KOPT-K1 (cell line): ENCODE measurements at regions not wholly inside any gene's neighbourhood (a gene's known extent, or its start where the extent isn't known, plus 50 kb on each side); places are given as distances from the start of the nearest gene placed in this dataset.

Experiments
- H3K27ac ChIP-seq: fragments of 200-600 bp; sonication (generic); 2 replicates; pipeline ENCODE4 v1.5.1; 2016; ENCODE audit warnings: antibody characterized with exemption, mild to moderate bottlenecking, low read depth, low read length; ENCODE audit not compliant: poor library complexity, severe bottlenecking
- H3K36me3 ChIP-seq: fragments of 200-600 bp; sonication (generic); 2 replicates; pipeline ENCODE4 v1.5.1; 2017; ENCODE audit warnings: antibody characterized with exemption, mild to moderate bottlenecking, low read length, moderate library complexity; ENCODE audit not compliant: insufficient read depth
- H3K9me3 ChIP-seq: fragments of 200-600 bp; sonication (generic); 2 replicates; pipeline ENCODE4 v1.5.1; 2017; ENCODE audit warnings: antibody characterized with exemption, low read length, mild to moderate bottlenecking; ENCODE audit not compliant: insufficient read depth, poor library complexity, severe bottlenecking

DNA sequence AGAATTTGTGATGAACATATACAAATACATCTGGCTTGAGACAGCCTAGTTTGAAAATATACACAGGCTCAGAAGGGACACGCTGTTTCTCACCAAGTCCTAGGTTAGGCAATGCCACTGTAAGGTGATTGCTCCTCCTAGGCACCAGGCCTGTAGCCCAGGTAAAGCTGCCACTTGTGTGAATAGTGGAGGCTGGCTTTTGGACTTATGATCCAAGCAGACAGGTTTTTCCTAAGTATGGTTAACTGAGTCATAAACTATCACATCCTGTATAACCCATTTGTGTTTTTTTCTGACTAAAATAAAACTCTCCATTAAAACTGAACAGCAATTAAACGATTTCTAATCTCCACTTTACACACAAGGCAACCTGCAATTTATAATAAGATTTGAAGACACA lies 81.0 kb downstream of the SEMA4F start:
- Histone ChIP-seq H3K9me3 (peaks cover 15% of the 10 kb centered on the region), H3K36me3 (no peaks in the 10 kb centered on the region), H3K27ac (no peak overlapping the region)

DNA sequence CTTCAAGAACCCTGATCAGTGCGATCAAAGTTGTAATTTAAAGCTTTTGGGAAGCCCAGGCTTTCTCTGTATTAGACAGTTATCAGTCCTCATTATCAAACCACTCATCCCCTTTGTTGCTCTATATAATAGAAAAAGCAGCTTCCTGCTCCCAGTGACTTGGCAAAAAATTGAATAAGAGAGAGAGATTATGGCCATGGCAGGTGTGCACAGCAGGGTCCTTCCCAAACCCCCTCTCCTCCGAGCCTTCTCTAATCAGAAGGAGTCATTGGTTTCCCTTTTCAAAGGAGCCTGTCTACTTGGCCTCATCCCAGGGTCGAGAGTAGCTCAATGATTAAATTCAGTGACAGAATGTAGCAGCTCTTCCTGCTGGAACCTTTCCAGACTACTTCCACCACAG lies 81.5 kb downstream of the SEMA4F start:
- Histone ChIP-seq H3K36me3 (no peaks in the 10 kb centered on the region), H3K27ac (no peak overlapping the region), H3K9me3 (peaks cover 15% of the 10 kb centered on the region)

DNA sequence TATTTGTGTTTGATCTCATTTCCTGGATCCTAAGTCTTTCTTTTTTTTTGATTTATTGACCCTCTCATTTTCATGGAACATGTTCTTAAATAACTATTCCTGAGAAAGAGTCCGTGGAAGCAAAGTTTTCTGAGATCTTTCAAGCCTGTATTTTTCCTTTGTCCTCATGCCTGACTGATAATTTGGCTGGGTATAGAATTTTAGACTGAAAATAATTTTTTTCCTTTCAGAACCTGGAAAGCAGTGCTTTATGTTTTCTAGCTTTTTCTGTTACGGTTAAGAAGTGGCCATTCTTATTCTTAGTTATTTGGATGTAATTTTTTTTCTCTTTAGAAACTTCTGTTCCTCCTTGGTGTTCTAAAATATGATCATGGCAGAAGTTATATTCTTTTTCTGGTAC lies 82.5 kb downstream of the SEMA4F start:
- no peak overlapping the region for H3K27ac ChIP-seq
- H3K9me3 ChIP-seq: peaks cover 15% of the 10 kb centered on the region
- no peaks in the 10 kb centered on the region for H3K36me3 ChIP-seq

DNA sequence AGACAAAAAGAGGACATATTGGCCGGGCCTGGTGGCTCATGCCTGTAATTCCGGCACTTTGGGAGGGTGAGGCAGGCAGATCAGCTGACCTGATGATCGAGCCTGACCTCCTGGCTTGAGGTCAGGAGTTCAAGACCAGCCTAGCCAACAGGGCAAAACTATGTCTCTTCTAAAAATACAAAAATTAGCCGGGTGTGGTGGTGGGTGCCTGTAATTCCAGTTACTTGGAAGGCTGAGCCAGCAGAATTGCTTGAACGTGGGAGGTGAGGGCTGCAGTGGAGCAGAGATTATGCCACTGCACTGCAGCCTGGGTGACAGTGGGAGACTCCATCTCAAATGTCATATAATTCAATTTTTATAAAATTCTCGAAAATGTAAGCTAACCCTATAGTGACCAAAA lies 84.5 kb downstream of the SEMA4F start:
- Histone ChIP-seq H3K27ac (no peak overlapping the region), H3K9me3 (peaks cover 15% of the 10 kb centered on the region), H3K36me3 (no peaks in the 10 kb centered on the region)

DNA sequence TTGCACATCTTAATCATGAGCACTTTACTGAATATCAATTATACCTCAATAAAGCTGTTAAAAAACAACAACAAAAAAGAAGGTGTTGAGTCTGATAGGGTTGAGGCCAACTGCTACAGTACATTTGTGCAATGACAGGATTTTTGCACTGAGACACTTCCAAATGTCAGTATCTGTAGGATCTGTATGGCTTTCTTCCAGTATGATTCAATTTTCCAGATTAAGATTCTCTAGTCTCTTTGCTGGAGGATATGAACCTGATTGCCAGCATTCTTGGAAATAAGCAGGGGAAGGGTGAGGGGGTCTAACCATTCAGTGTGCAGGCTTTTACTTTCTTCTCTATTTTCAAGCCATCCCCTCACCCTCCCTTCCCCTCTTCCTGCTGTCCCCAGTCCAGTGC lies 85.1 kb downstream of the SEMA4F start:
- Histone ChIP-seq H3K27ac (no peak overlapping the region), H3K9me3 (peaks cover 15% of the 10 kb centered on the region), H3K36me3 (no peaks in the 10 kb centered on the region)

DNA sequence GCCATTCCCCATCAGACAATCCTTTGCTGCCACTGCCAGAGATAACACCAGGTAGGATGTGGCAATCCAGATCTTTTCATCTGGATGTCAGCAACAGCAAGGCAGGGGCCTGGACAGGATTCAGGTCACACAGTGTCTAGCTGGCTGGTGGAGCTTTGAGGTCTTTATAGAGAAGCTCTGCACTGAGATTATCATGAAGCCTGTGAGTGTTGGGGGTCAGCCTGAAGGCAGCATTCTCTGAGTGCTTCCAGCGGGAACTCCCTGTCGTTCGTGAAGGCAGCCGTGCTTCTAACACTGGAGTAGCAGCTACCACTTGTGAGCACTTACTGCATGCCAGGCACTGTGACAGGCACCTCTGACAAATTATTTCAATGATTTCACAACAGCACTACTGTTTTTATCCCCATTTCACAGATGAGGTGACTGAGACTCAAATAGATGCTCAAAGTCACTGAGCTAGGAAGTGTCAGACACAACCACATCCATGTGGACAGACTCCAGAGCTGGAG lies 85.7 kb downstream of the SEMA4F start:
- H3K27ac ChIP-seq: no peak overlapping the region
- H3K9me3 ChIP-seq: peaks cover 15% of the 10 kb centered on the region
- no peaks in the 10 kb centered on the region for H3K36me3 ChIP-seq

DNA sequence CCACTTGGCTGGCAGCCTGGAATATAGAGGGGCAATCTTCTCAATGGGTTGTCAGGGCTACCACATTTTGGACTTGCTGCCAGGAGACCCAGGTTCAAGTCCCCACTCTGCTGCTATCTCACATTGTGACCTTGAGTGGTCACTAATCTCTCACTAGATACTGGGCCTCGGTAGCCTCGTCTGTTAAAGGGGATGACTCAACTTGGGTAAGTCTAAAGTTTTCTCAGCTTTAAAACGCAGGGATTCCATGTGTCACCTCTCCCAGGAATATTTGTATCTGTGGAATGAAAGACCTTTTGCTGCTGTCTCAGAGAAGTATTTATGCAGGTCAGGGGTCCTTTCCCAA lies 86.3 kb downstream of the SEMA4F start:
- H3K36me3 ChIP-seq: no peaks in the 10 kb centered on the region
- H3K9me3 ChIP-seq: peaks cover 15% of the 10 kb centered on the region
- H3K27ac ChIP-seq: no peak overlapping the region

DNA sequence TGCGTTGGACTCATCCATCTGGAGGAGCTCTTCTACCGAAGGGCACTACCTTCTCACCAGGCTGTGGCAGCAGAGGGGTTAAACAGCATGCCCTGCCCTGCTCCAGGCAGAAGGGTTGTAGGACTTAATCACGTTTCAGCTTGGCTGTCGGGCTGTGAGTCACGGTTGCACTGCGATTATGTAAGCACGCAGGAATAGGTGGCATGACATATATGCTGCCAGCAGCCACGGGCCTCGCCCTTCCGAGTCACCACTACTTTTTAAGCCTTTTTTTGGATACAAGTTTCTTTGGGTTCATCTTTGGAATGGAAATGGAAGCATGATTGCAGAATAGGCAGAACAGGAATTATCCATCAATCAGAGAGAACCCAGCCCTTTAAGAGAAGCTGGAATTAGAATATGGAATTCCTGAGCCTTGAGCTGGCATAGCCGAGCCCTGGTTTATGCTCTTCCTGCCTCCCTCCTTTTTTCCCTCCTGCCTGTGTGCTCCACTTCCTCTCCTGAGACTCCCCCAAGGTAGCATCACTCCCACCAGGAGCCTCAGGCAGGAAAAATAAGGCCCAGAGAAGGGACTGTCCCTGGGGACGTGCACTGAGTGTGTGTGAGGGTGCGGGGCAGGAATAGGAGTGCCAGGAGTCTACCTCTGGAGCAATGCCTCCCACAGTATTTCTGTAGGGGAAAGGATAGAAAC lies 86.8 kb downstream of the SEMA4F start:
- Histone ChIP-seq H3K27ac (no peak overlapping the region), H3K9me3 (peaks cover 15% of the 10 kb centered on the region), H3K36me3 (no peaks in the 10 kb centered on the region)

DNA sequence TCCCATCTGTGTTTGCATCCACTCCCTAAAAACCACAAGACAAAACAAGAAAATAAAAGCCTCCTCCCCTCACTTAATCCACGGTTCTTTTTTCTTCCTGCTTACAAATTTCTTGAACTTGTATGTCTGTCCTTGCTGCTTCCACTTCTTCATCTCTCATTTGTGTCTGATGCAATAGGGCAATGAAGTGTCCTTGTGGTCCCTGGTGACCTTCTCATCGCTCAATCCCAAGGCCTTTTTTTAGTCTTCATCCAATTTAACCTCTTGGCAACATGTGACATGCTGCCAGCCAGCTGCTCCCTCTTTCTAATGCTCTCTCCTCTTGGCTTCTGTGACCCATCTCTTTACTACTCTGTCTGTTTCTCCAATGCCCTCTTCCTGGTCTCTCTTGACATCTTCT lies 87.6 kb downstream of the SEMA4F start:
- Histone ChIP-seq H3K36me3 (no peaks in the 10 kb centered on the region), H3K27ac (no peak overlapping the region), H3K9me3 (peaks cover 10% of the 10 kb centered on the region)

DNA sequence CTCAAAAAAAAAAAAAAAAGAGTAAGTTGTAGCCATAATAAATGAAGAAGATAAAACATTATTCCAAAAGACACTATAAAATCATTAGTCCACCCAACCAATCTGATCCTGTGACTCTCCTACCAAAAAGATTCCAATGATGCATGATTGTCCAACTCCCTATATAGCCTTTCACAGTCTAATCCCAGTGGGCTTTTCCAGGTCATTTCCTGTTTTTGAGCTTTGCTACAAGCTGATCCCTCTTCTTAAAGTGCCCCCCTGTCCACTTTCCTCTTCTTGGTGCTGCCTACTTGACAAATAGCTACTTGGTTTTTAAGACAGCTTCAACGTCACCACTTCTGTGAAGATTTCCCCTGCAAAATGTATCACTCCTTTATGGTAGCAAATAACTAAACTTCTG lies 88.4 kb downstream of the SEMA4F start:
- Histone ChIP-seq H3K27ac (no peak overlapping the region), H3K9me3 (peaks cover 1% of the 10 kb centered on the region), H3K36me3 (no peaks in the 10 kb centered on the region)

DNA sequence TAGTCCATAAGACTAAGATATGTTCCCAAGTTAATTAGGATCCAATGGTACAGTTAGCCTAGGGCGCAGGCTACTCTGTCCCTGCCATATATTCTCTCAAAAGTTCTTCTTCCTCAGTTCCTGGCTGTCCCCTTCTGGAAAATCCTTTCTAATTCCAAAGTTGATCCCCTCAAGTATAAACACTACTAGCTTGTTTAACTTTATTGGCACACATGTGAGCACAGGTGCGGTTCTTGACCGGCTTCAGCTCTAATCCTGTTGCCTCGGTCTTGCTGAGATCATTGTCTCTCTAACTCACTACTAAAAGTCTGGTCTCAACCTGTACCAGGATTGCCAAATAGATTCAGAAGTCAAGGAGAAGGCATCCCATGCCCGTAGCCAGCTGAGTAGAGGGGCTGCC lies 89.0 kb downstream of the SEMA4F start:
- H3K27ac ChIP-seq: no peak overlapping the region
- no peaks in the 10 kb centered on the region for H3K9me3 ChIP-seq

DNA sequence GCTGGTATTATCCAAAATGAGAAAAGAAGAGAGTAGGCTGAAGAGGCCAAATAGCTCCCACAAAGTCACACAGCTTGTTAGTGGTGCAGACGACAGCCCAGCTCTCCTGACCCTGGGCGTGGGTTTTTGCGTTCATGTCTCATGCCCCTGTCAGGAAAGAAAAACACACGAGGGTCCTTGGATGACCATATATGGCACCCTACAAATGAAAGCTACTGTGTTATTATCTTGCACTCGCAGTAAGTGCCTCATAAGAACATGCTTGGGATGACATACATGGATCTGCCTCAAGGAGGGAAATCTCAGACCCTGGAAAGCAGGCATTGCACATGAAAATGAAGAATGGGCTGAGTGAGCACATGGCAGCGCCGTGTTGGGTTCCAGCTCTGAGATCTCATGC lies 89.7 kb downstream of the SEMA4F start:
- no peak overlapping the region for H3K27ac ChIP-seq
- H3K9me3 ChIP-seq: no peaks in the 10 kb centered on the region
- H3K36me3 ChIP-seq: no peaks in the 10 kb centered on the region

More for the DNA sequence above, 89.0 kb downstream of the SEMA4F start:
- no peaks in the 10 kb centered on the region for H3K36me3 ChIP-seq

DNA sequence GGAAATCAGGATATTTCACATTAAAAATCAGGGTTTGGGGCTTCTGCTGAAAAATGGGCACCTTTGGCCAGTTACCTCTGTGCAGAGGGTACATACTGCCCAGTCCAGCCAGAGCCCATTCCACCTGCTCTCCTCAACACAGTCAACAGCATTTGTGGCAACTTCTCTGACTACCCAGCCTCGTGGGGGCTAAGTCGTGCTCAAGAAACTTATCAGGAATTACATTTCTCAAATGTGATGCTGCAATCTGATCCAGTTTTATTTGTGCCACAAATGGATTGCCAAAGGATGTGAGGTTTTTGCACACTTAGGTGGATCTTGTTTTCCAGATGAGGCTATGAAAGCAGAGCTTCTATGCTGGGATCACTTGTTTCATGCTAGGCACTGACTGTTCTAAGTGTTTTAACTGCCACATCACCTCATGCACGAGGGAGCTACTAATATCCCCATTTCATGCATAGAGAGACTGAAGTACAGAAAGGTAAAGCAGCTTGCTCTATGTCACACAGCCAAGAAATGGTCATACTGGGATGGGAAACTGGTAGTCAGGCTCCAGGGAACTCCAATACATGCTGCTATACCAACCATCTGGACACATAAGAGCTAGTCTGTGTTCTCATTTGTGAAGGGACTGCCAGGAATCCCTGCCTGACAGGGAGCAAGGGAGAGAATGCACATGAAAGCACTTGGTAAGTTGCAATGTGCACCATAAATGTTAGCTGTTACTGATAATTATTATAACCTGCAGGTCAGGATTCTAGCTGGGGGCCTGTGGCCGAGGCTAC lies 89.0 kb upstream of the HK2 start:
- Histone ChIP-seq H3K36me3 (no peaks in the 10 kb centered on the region), H3K27ac (no peak overlapping the region)

DNA sequence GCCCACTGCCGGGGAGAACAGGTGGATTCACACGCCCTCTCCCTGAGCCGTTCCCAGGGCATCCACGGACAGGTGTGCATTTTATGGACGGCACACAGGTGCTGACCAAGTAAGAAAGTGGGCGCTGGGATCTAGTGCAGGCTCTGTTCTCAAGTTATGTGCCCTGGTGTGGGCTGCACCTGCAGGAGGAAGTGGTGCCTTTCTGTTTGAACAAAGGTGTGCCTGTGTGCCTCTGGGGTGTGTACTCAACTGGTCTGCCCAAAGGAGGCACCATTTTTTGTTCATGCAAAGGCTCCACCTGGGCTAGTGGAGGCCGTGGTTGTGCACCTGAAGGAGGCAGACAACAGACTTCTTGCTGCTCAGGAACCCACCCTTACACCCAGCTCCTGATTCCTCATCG lies 88.2 kb upstream of the HK2 start:
- Histone ChIP-seq H3K27ac (no peak overlapping the region), H3K9me3 (no peaks in the 10 kb centered on the region), H3K36me3 (no peaks in the 10 kb centered on the region)

More for the DNA sequence above, 89.0 kb upstream of the HK2 start:
- H3K9me3 ChIP-seq: no peaks in the 10 kb centered on the region

DNA sequence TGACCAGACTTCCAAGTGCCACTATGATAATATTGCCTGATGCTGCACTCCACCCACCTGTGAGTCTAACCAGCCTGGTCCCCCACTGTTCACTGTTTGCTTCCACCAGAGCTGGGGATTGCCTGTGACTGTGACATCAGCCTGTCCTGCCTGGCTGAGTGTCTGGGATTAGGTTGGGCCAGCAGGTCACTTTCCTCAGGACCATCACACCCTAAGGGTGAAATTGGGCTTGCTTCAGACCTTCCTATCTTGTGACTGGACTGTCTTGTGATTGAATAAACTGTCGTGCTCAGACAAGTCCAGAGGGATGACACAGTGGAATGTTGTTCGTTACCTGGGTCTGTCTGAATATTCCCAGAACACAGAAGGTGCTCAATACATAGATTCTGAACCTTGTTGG lies 87.4 kb upstream of the HK2 start:
- H3K9me3 ChIP-seq: no peaks in the 10 kb centered on the region
- H3K36me3 ChIP-seq: no peaks in the 10 kb centered on the region
- H3K27ac ChIP-seq: no peak overlapping the region
